Hepatocyte (in vitro differentiated cells): ENCODE measurements at regions not wholly inside any gene's neighbourhood (a gene's known extent, or its start where the extent isn't known, plus 50 kb on each side); places are given as distances from the start of the nearest gene placed in this dataset.

Experiments
- EZH2 ChIP-seq: fragments of 200-600 bp; sonication (generic); IDR thresholded peaks from 2 replicates; pipeline ENCODE4 v1.6.1; 2016; ENCODE audit warnings: antibody characterized with exemption, mild to moderate bottlenecking, borderline replicate concordance
- EZH2phosphoT487 ChIP-seq: fragments of 200-600 bp; sonication (generic); IDR thresholded peaks from one replicate; pipeline ENCODE4 v1.6.1; 2018; ENCODE audit warnings: antibody characterized with exemption, mild to moderate bottlenecking, low read depth, moderate library complexity; ENCODE audit not compliant: unreplicated experiment, severe bottlenecking
- TF ChIP-seq, protein P1 (sequence below): fragments of 200-600 bp; sonication (generic); IDR thresholded peaks from 2 replicates; pipeline ENCODE4 v1.5.1; 2016; ENCODE audit warnings: antibody characterized with exemption, mild to moderate bottlenecking; ENCODE audit not compliant: poor library complexity

DNA sequence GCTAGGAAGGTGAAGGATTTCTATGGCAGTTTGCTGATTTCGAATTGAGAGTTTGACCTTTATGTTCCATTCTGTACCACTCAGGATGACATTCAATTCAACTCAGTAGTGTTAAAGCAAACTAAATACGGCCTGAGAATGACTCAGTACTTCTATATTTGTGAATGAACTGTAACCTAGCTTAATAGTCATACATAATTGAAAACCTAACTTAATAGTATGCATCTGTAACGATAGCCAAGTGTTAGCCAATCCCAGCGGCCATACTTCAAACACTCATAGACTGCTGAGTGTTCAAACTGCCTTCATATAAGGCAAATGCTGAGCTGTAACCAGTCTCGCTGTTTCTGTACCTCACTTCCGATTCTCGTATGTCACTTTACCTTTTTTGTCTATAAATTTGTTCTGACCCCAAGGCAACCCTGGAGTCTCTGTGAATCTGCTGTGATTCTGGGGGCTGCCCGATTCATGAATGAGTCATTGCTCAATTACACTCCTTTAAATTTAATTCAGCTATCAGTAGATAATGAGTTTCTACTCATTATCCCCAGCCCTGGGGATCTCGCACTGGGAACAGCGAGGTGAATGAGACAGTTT, 98.5 kb upstream of the SLC24A4 start:
- TF ChIP-seq, protein P1, sequence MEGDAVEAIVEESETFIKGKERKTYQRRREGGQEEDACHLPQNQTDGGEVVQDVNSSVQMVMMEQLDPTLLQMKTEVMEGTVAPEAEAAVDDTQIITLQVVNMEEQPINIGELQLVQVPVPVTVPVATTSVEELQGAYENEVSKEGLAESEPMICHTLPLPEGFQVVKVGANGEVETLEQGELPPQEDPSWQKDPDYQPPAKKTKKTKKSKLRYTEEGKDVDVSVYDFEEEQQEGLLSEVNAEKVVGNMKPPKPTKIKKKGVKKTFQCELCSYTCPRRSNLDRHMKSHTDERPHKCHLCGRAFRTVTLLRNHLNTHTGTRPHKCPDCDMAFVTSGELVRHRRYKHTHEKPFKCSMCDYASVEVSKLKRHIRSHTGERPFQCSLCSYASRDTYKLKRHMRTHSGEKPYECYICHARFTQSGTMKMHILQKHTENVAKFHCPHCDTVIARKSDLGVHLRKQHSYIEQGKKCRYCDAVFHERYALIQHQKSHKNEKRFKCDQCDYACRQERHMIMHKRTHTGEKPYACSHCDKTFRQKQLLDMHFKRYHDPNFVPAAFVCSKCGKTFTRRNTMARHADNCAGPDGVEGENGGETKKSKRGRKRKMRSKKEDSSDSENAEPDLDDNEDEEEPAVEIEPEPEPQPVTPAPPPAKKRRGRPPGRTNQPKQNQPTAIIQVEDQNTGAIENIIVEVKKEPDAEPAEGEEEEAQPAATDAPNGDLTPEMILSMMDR = no peak
- TF ChIP-seq EZH2phosphoT487 (no peak), EZH2 (no peak)
